Neuronal stem cell (in vitro differentiated cells): ENCODE measurements at regions not wholly inside any gene's neighbourhood (a gene's known extent, or its start where the extent isn't known, plus 50 kb on each side); places are given as distances from the start of the nearest gene placed in this dataset.

Experiments
- DNase-seq: peaks from one replicate; pipeline ENCODE4 v3.0.0-alpha.2; 2013; ENCODE audit warnings: low spot score
- H2AFZ ChIP-seq: one replicate; pipeline ENCODE4 v1.6.1; 2013; ENCODE audit warnings: mild to moderate bottlenecking, low read length, inconsistent platforms
- H2AK5ac ChIP-seq: 2 replicates; pipeline ENCODE4 v1.6.1; 2013; ENCODE audit warnings: low read depth, mild to moderate bottlenecking, inconsistent platforms, low read length, moderate library complexity, mixed read lengths
- H2BK120ac ChIP-seq: 2 replicates; pipeline ENCODE4 v1.6.1; 2013; ENCODE audit warnings: low read depth, mild to moderate bottlenecking, inconsistent platforms, low read length, moderate library complexity, mixed read lengths
- H2BK12ac ChIP-seq: one replicate; pipeline ENCODE4 v1.6.1; 2013; ENCODE audit warnings: low read length, inconsistent platforms
- H2BK15ac ChIP-seq: 2 replicates; pipeline ENCODE4 v1.6.1; 2013; ENCODE audit warnings: mild to moderate bottlenecking, low read length, inconsistent platforms, mixed read lengths
- H2BK5ac ChIP-seq: one replicate; pipeline ENCODE4 v1.6.1; 2013; ENCODE audit warnings: inconsistent platforms, mild to moderate bottlenecking, low read length, moderate library complexity
- H3K14ac ChIP-seq: one replicate; pipeline ENCODE4 v1.6.1; 2013; ENCODE audit warnings: low read length, inconsistent platforms
- H3K18ac ChIP-seq: 2 replicates; pipeline ENCODE4 v1.6.1; 2013; ENCODE audit warnings: low read length, inconsistent platforms
- H3K23ac ChIP-seq: 2 replicates; pipeline ENCODE4 v1.6.1; 2013; ENCODE audit warnings: low read depth, mild to moderate bottlenecking, mixed read lengths, low read length, inconsistent platforms; ENCODE audit not compliant: poor library complexity
- H3K27ac ChIP-seq: replicated peaks from 3 replicates; pipeline ENCODE4 v1.5.1; 2013; ENCODE audit warnings: low read length, inconsistent platforms
- H3K27me3 ChIP-seq, 3 experiments: 2 replicates each; pipeline ENCODE4 v1.6.1; 2013; ENCODE audit warnings: low read length in 3 of 3, mild to moderate bottlenecking in 2 of 3, inconsistent platforms in 1 of 3, low read depth in 1 of 3, mixed read lengths in 1 of 3, moderate library complexity in 1 of 3; ENCODE audit not compliant: control insufficient read depth in 3 of 3, insufficient read depth in 3 of 3
- H3K36me3 ChIP-seq, 2 donors: replicated peaks in 1 of 2; 2 replicates each; pipeline ENCODE4 v1.6.1; 2013; ENCODE audit warnings: low read length in 2 of 2; ENCODE audit not compliant: control insufficient read depth in 2 of 2, insufficient read depth in 2 of 2
- H3K4ac ChIP-seq: 2 replicates; pipeline ENCODE4 v1.6.1; 2013; ENCODE audit warnings: inconsistent platforms, mild to moderate bottlenecking, low read length, moderate library complexity
- H3K4me1 ChIP-seq, 2 donors: 1 replicate in 1 of 2; 2 replicates in 1 of 2; pipeline ENCODE4 v1.6.1; 2013; ENCODE audit warnings: low read length in 2 of 2, low read depth in 1 of 2; ENCODE audit not compliant: control insufficient read depth in 2 of 2, insufficient read depth in 1 of 2
- H3K4me2 ChIP-seq: one replicate; pipeline ENCODE4 v1.6.1; 2013; ENCODE audit warnings: mild to moderate bottlenecking, low read length, inconsistent platforms; ENCODE audit not compliant: insufficient read depth, poor library complexity, severe bottlenecking
- H3K4me3 ChIP-seq, 2 donors: 2 replicates each; pipeline ENCODE4 v1.5.1; 2013; ENCODE audit warnings: low read length in 2 of 2, mild to moderate bottlenecking in 2 of 2, inconsistent platforms in 1 of 2, moderate library complexity in 1 of 2
- H3K79me1 ChIP-seq: one replicate; pipeline ENCODE4 v1.6.1; 2013; ENCODE audit warnings: low read depth, mild to moderate bottlenecking, inconsistent platforms, low read length, moderate library complexity
- H3K9ac ChIP-seq: one replicate; pipeline ENCODE4 v1.6.1; 2013; ENCODE audit warnings: mild to moderate bottlenecking, low read depth, low read length, inconsistent platforms; ENCODE audit not compliant: poor library complexity
- H3K9me3 ChIP-seq, 2 donors: replicated peaks in 1 of 2; 2 replicates each; pipeline versions ENCODE3 to v1.6.1; 2013; ENCODE audit warnings: low read length in 2 of 2, mild to moderate bottlenecking in 2 of 2, inconsistent platforms in 1 of 2, low read depth in 1 of 2, mixed read lengths in 1 of 2, moderate library complexity in 1 of 2; ENCODE audit not compliant: control insufficient read depth in 2 of 2, insufficient read depth in 1 of 2
- H4K8ac ChIP-seq: one replicate; pipeline ENCODE4 v1.6.1; 2013; ENCODE audit warnings: low read depth, mild to moderate bottlenecking, inconsistent platforms, low read length, moderate library complexity
- H4K91ac ChIP-seq: one replicate; pipeline ENCODE4 v1.6.1; 2013; ENCODE audit warnings: low read length, low read depth, mild to moderate bottlenecking, inconsistent platforms; ENCODE audit not compliant: poor library complexity
- WGBS, 2 donors: extraction: QIAGEN DNeasy Blood & Tissue Kit; methylation state at CpG; one replicate each; pipeline ENCODE4 v1.1.7; 2013; ENCODE audit warnings: missing lambda C conversion rate in 2 of 2, mixed read lengths in 1 of 2; ENCODE audit not compliant: insufficient read length in 2 of 2, insufficient replicate concordance in 1 of 2; ENCODE audit errors: extremely low coverage in 2 of 2; 5-methylcytosine and 5-hydroxymethylcytosine counted together

DNA sequence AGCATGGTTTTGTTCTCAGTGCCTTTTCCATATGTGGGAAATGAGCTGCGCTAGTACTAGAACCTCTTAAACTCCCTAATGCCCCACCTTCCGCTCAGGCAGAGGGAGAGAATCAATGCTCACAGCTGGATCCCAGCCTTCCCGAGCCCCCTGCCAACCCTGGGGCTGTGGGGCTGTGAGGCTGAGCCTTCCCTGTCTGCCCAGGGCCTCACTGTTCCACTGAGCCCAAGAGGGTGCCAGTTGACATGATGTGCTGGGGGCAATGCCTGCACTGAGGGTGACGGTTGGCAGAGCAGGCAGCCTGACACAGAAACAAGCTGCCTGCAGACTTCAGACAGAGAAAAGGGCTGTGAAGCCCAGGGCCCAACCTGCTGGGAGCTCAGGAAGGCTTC lies 602.4 kb upstream of the RAB6C start:
- H2BK120ac ChIP-seq: peak overlapping the region; percentile 51
- no peak overlapping the region for H3K4me3 ChIP-seq
- H2AFZ ChIP-seq: no peak overlapping the region
- no peak overlapping the region for H4K8ac ChIP-seq
- no peaks in the 10 kb centered on the region for H3K27me3 ChIP-seq
- no peaks in the 10 kb centered on the region for H3K79me1 ChIP-seq
- peaks cover 0 to 3% of the 10 kb centered on the region in 2 donors for H3K9me3 ChIP-seq
- peaks cover 0 to 1% of the 10 kb centered on the region in 2 donors for H3K4me1 ChIP-seq
- H3K9ac ChIP-seq: no peak overlapping the region
- no peak overlapping the region for H3K18ac ChIP-seq
- H2AK5ac ChIP-seq: no peak overlapping the region
- no peak overlapping the region for H2BK12ac ChIP-seq
- no peak overlapping the region for H3K4me2 ChIP-seq
- no peak overlapping the region for H3K4ac ChIP-seq
- no peak overlapping the region for H2BK15ac ChIP-seq
- H3K14ac ChIP-seq: peak overlapping the region; percentile 83
- no CpG with 5 or more reads among the region's 4 CpGs for WGBS, 2 donors
- no peak overlapping the region for H3K27ac ChIP-seq
- peak overlapping the region; percentile 87 for H3K23ac ChIP-seq
- H3K36me3 ChIP-seq: no peaks in the 10 kb centered on the region
- no peak overlapping the region for H4K91ac ChIP-seq
- H2BK5ac ChIP-seq: no peak overlapping the region
- no peak for DNase-seq

DNA sequence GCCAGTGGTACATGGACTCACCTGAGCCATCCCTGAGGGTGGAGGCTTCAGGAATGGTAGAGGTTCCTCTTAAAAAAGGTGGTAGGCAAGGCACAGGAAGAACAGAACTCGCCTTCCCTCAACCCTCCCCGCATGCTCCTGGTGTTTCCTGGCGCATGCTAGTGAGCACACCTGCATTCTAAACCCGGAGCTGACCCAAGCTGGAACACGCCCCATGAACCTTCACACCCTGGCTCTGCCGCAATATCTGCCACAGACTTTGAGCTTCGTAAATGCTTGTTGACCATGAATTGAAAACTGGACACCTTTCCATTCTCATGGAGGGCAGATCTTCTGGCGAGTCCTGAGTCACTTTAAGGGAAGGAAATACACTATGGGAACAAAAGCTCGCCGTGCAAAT lies 601.3 kb upstream of the RAB6C start:
- H3K36me3 ChIP-seq: no peaks in the 10 kb centered on the region
- H3K9me3 ChIP-seq: peaks cover 0 to 3% of the 10 kb centered on the region in 2 donors
- no peak overlapping the region for H3K18ac ChIP-seq
- H2AFZ ChIP-seq: no peak overlapping the region
- no peak overlapping the region for H2BK120ac ChIP-seq
- H3K4me3 ChIP-seq: no peak overlapping the region
- H3K27me3 ChIP-seq: no peaks in the 10 kb centered on the region
- peaks cover 0 to 1% of the 10 kb centered on the region in 2 donors for H3K4me1 ChIP-seq
- no peak for DNase-seq
- WGBS, 2 donors: no CpG with 5 or more reads among the region's 10 CpGs
- H4K91ac ChIP-seq: no peak overlapping the region
- no peak overlapping the region for H2AK5ac ChIP-seq
- no peaks in the 10 kb centered on the region for H3K79me1 ChIP-seq
- no peak overlapping the region for H4K8ac ChIP-seq
- H2BK5ac ChIP-seq: no peak overlapping the region
- H3K4ac ChIP-seq: no peak overlapping the region
- no peak overlapping the region for H3K9ac ChIP-seq
- H2BK15ac ChIP-seq: no peak overlapping the region
- H3K4me2 ChIP-seq: no peak overlapping the region
- no peak overlapping the region for H3K27ac ChIP-seq
- no peak overlapping the region for H3K23ac ChIP-seq
- no peak overlapping the region for H3K14ac ChIP-seq
- no peak overlapping the region for H2BK12ac ChIP-seq

DNA sequence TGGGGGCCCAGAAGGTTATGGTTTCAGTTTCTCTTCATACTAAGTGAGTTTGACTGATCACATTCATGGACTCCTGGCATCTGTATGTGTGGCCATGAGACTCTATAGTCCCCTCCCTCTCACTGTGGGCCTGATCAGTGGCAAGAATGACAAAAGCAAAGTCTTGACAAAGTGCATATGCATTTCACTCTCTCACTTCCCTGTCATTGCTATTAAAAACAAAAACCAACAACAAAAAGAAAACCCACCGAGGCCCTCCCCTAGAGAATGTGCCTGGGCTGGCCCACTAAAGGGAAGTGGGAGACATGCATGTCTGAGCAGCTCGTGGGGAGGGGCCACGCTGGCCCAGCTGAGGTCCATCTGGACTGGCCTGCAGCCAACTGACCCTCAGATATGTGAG lies 600.1 kb upstream of the RAB6C start:
- Histone ChIP-seq H2BK120ac (no peak overlapping the region), H2AFZ (no peak overlapping the region), H3K4me1 (peaks cover 0 to 1% of the 10 kb centered on the region in 2 donors), H3K9ac (no peak overlapping the region), H3K4me3 (no peak overlapping the region), H3K23ac (no peak overlapping the region), H2AK5ac (no peak overlapping the region), H3K4me2 (no peak overlapping the region), H3K14ac (no peak overlapping the region), H3K36me3 (no peaks in the 10 kb centered on the region), H3K27me3 (no peaks in the 10 kb centered on the region), H4K91ac (no peak overlapping the region), H3K79me1 (no peaks in the 10 kb centered on the region), H2BK5ac (no peak overlapping the region), H2BK12ac (no peak overlapping the region), H4K8ac (no peak overlapping the region), H3K27ac (no peak overlapping the region), H3K18ac (no peak overlapping the region), H3K9me3 (peaks cover 0 to 3% of the 10 kb centered on the region in 2 donors), H3K4ac (no peak overlapping the region), H2BK15ac (no peak overlapping the region)
- WGBS, 2 donors: no CpG with 5 or more reads among the region's 3 CpGs
- DNase-seq: no peak

DNA sequence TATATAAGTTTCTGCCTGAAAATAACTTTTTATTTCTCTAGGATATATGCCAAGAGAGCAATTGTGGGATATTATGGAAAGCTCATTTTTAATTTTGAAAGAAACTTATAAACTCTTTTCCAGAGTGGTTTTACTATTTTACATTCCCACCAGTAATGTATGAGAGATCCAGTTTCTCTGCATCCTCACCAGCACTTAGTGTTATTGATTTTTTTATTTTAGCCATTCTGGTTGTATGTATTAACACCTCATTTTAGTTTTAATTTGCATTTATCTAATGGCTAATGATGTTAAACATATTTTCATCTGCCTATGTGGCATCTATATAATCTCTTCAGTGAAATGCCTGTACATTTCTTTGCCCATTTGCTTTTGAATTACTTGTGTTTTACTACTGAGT lies 597.7 kb upstream of the RAB6C start:
- no peaks in the 10 kb centered on the region for H3K4me1 ChIP-seq
- no peak overlapping the region for H3K4me2 ChIP-seq
- no peak overlapping the region for H3K4ac ChIP-seq
- no peaks in the 10 kb centered on the region for H3K27me3 ChIP-seq
- no peaks in the 10 kb centered on the region for H3K36me3 ChIP-seq
- no peak overlapping the region for H3K18ac ChIP-seq
- H2AFZ ChIP-seq: no peak overlapping the region
- no peaks in the 10 kb centered on the region for H3K79me1 ChIP-seq
- H2BK120ac ChIP-seq: no peak overlapping the region
- H3K23ac ChIP-seq: no peak overlapping the region
- no peak overlapping the region for H4K8ac ChIP-seq
- no peak for DNase-seq
- no peak overlapping the region for H3K4me3 ChIP-seq
- no peak overlapping the region for H3K9ac ChIP-seq
- no peak overlapping the region for H2AK5ac ChIP-seq
- no peak overlapping the region for H3K14ac ChIP-seq
- no peak overlapping the region for H2BK5ac ChIP-seq
- no peak overlapping the region for H2BK15ac ChIP-seq
- H2BK12ac ChIP-seq: no peak overlapping the region
- H4K91ac ChIP-seq: no peak overlapping the region
- peaks cover 0 to 3% of the 10 kb centered on the region in 2 donors for H3K9me3 ChIP-seq
- H3K27ac ChIP-seq: no peak overlapping the region
